Activated CD4-positive, CD25-positive, alpha-beta regulatory T cell treated with anti-CD3 and anti-CD28 coated beads, Interleukin-2, amount 50 U/mL, for 16 hours (primary cell): ENCODE measurements at regions not wholly inside any gene's neighbourhood (a gene's known extent, or its start where the extent isn't known, plus 50 kb on each side); places are given as distances from the start of the nearest gene placed in this dataset.

ENCODE experiments used
- DNase-seq: peaks from one replicate; pipeline ENCODE4 v3.0.0-alpha.2; 2020; ENCODE audit warnings: low read depth, low spot score

- DNase-seq = no peak
These were observed 311.3 kb downstream of the LMO7 start for GRCh38 chr13:75947448-75947847.

GRCh38 chr13:75946536-75947284 lies 310.6 kb downstream of the LMO7 start:
- no peak for DNase-seq

- DNase-seq = no peak
These were observed 309.8 kb downstream of the LMO7 start for GRCh38 chr13:75945841-75946482.

- no peak for DNase-seq
These were observed 302.9 kb downstream of the LMO7 start for GRCh38 chr13:75938811-75939560.

GRCh38 chr13:75936791-75937190 lies 300.7 kb downstream of the LMO7 start:
- DNase-seq = no peak

- no peak for DNase-seq
These were observed 299.7 kb downstream of the LMO7 start for GRCh38 chr13:75935805-75936204.

- no peak for DNase-seq
These were observed 298.8 kb downstream of the LMO7 start for GRCh38 chr13:75934889-75935288.

- no peak for DNase-seq
These were observed 296.5 kb downstream of the LMO7 start for GRCh38 chr13:75932636-75933035.

GRCh38 chr13:75931116-75931515 lies 295.0 kb downstream of the LMO7 start:
- DNase-seq = no peak

GRCh38 chr13:75929076-75929475 lies 292.9 kb downstream of the LMO7 start:
- no peak for DNase-seq

GRCh38 chr13:75927183-75927669 lies 291.1 kb downstream of the LMO7 start:
- no peak for DNase-seq

GRCh38 chr13:75920536-75920935 lies 284.4 kb downstream of the LMO7 start:
- DNase-seq = no peak

GRCh38 chr13:75919660-75920199 lies 283.6 kb downstream of the LMO7 start:
- no peak for DNase-seq

- DNase-seq = no peak
These were observed 278.9 kb downstream of the LMO7 start for GRCh38 chr13:75915066-75915465.

GRCh38 chr13:75913925-75914324 lies 277.8 kb downstream of the LMO7 start:
- DNase-seq = no peak

- DNase-seq = no peak
These were observed 274.5 kb downstream of the LMO7 start for GRCh38 chr13:75910591-75910990.
